OCI-LY3 (cell line): ENCODE measurements at regions not wholly inside any gene's neighbourhood (a gene's known extent, or its start where the extent isn't known, plus 50 kb on each side); places are given as distances from the start of the nearest gene placed in this dataset.

Experiments
- H2AFZ ChIP-seq: fragments of 200-600, 300-600 bp; shearing (Covaris generic); 2 replicates; pipeline ENCODE4 v1.6.0; 2014; ENCODE audit warnings: antibody characterized with exemption, low read depth, low read length
- H3K27ac ChIP-seq: fragments of 200-600, 300-600 bp; sonication (generic); 2 replicates; pipeline ENCODE4 v1.5.1; 2014; ENCODE audit warnings: mild to moderate bottlenecking, low read length, moderate library complexity, mixed read lengths
- H3K27me3 ChIP-seq: fragments of 200-600, 300-600 bp; sonication (generic); 2 replicates; pipeline ENCODE4 v1.6.1; 2014; ENCODE audit warnings: low read depth, low read length, mixed read lengths
- H3K36me3 ChIP-seq: fragments of 200-600, 300-600 bp; sonication (generic); replicated peaks from 2 replicates; pipeline ENCODE3; 2014; ENCODE audit warnings: low read depth, low read length, mixed read lengths
- H3K4me1 ChIP-seq: fragments of 300-600, 200-600 bp; sonication (generic); 2 replicates; pipeline ENCODE4 v1.6.1; 2014; ENCODE audit warnings: low read length, mixed read lengths
- H3K4me2 ChIP-seq: fragments of 200-600, 300-600 bp; sonication (generic); 2 replicates; pipeline ENCODE4 v1.6.1; 2014; ENCODE audit warnings: low read length, mixed read lengths
- H3K4me3 ChIP-seq: fragments of 300-600, 200-600 bp; sonication (generic); 2 replicates; pipeline ENCODE4 v1.5.1; 2014; ENCODE audit warnings: antibody characterized with exemption, mild to moderate bottlenecking, low read length, moderate library complexity
- H3K79me2 ChIP-seq: fragments of 300-600, 200-600 bp; shearing (Covaris generic); 2 replicates; pipeline ENCODE4 v1.6.1; 2014; ENCODE audit warnings: mild to moderate bottlenecking, low read length, mixed read lengths
- H3K9ac ChIP-seq: fragments of 300-600, 200-600 bp; shearing (Covaris generic); 2 replicates; pipeline ENCODE4 v1.6.0; 2014; ENCODE audit warnings: mild to moderate bottlenecking, low read length, moderate library complexity
- H3K9me3 ChIP-seq: fragments of 200-600, 300-600 bp; shearing (Covaris generic); 2 replicates; pipeline ENCODE4 v1.6.1; 2014; ENCODE audit warnings: low read length, mixed read lengths; ENCODE audit not compliant: insufficient read depth
- H4K20me1 ChIP-seq: fragments of 200-600, 300-600 bp; sonication (generic); 2 replicates; pipeline ENCODE4 v1.6.1; 2016; ENCODE audit warnings: low read length, mixed read lengths; ENCODE audit not compliant: insufficient read depth
- CTCF ChIP-seq: fragments of 200-600, 300-600 bp; sonication (generic); IDR thresholded peaks from 2 replicates; pipeline ENCODE4 v1.5.1; 2014; ENCODE audit warnings: antibody characterized with exemption, low read length, low read depth
- EZH2phosphoT487 ChIP-seq: fragments of 200-600 bp; shearing (Covaris generic); IDR thresholded peaks from 2 replicates; pipeline ENCODE4 v1.6.1; 2018; ENCODE audit warnings: antibody characterized with exemption, mixed run types, low read depth

DNA sequence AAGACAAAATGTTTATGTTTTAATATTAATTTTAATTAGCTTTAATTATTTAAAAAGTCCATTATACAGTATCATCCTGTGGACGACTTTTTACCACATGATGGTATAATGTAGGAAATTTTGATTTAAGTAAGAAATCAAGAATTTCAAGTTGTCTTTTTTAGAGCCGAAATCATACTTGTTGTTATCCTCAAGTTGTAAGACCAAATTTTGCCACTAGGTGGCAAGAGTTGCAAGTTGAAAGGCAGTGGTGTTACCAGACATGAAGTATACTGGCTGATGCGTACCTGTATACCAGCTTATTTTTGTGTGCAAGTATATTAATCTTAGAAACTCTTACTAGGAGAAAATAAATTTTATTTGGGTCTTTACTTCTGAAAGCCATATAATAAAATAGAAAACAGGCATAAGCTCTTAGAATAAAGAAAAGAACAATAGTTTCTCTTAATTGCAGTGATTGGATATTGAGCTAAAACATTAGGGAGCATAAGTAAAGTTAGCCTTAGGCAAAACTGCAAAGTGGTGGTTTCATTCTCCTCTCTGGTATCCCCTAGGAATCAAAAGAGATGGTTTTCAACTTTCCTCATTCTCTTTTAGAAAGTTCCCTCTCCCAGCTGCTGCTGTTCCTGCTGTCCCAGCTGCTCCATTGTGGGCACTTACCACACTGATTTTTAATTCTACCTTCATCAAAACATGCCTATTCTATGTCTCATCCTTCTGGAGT lies 118.0 kb upstream of the WDFY3 start:
- Histone ChIP-seq H2AFZ (no peak overlapping the region), H3K9me3 (no peaks in the 10 kb centered on the region), H3K27ac (no peak overlapping the region), H3K4me1 (no peaks in the 10 kb centered on the region), H3K9ac (no peak overlapping the region), H4K20me1 (no peaks in the 10 kb centered on the region), H3K36me3 (no peaks in the 10 kb centered on the region), H3K4me3 (no peak overlapping the region), H3K4me2 (no peak overlapping the region), H3K79me2 (no peaks in the 10 kb centered on the region), H3K27me3 (no peaks in the 10 kb centered on the region)
- TF ChIP-seq EZH2phosphoT487, result no peak
- TF ChIP-seq CTCF, result peak; percentile 78

DNA sequence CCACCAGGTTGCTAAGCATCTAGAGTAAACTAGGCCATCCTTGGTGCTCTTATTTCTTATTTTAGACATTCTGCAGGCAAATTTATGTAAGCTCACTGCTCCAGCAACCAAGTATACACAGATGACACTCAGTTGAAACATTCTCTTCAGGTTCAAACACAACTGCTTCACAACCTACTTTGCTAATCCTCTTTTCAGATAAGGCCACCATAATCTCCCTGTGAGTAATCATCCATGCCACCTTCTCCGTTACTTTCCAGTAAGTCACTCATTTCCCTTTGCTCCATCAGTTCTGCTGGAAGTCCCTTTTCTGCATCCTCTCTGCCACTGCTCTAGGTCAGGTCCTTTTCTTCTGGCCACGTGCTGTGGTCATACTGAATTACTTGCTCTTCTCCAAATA lies 120.2 kb upstream of the WDFY3 start:
- H3K9ac ChIP-seq, result no peak overlapping the region
- no peak overlapping the region for H3K4me2 ChIP-seq
- no peak overlapping the region for H3K27ac ChIP-seq
- H3K36me3 ChIP-seq, result no peaks in the 10 kb centered on the region
- H2AFZ ChIP-seq, result no peak overlapping the region
- no peaks in the 10 kb centered on the region for H3K79me2 ChIP-seq
- H3K9me3 ChIP-seq, result no peaks in the 10 kb centered on the region
- H3K4me3 ChIP-seq, result no peak overlapping the region
- no peaks in the 10 kb centered on the region for H3K4me1 ChIP-seq
- TF ChIP-seq CTCF (no peak), EZH2phosphoT487 (no peak)
- no peaks in the 10 kb centered on the region for H4K20me1 ChIP-seq
- no peaks in the 10 kb centered on the region for H3K27me3 ChIP-seq

- Histone ChIP-seq H4K20me1 (no peaks in the 10 kb centered on the region), H3K4me3 (no peak overlapping the region), H3K4me1 (no peaks in the 10 kb centered on the region), H3K9ac (no peak overlapping the region), H3K9me3 (no peaks in the 10 kb centered on the region), H3K79me2 (no peaks in the 10 kb centered on the region), H3K27me3 (no peaks in the 10 kb centered on the region), H2AFZ (no peak overlapping the region), H3K27ac (no peak overlapping the region), H3K36me3 (no peaks in the 10 kb centered on the region), H3K4me2 (no peak overlapping the region)
- no peak for TF ChIP-seq EZH2phosphoT487
- TF ChIP-seq CTCF, result no peak
Observed at GRCh38 chr4:85092536-85092935, 126.0 kb upstream of the WDFY3 start.

- H4K20me1 ChIP-seq, result no peaks in the 10 kb centered on the region
- no peak overlapping the region for H3K4me3 ChIP-seq
- no peaks in the 10 kb centered on the region for H3K27me3 ChIP-seq
- no peak overlapping the region for H3K4me2 ChIP-seq
- no peaks in the 10 kb centered on the region for H3K36me3 ChIP-seq
- TF ChIP-seq CTCF (no peak), EZH2phosphoT487 (no peak)
- H3K4me1 ChIP-seq, result no peaks in the 10 kb centered on the region
- no peak overlapping the region for H3K9ac ChIP-seq
- no peaks in the 10 kb centered on the region for H3K79me2 ChIP-seq
- no peak overlapping the region for H2AFZ ChIP-seq
- no peaks in the 10 kb centered on the region for H3K9me3 ChIP-seq
- H3K27ac ChIP-seq, result no peak overlapping the region
Observed at GRCh38 chr4:85092943-85093342, 126.5 kb upstream of the WDFY3 start.
